ENCODE measurements at regions not wholly inside any gene's neighbourhood (a gene's known extent, or its start where the extent isn't known, plus 50 kb on each side); places are given as distances from the start of the nearest gene placed in this dataset.

DNA sequence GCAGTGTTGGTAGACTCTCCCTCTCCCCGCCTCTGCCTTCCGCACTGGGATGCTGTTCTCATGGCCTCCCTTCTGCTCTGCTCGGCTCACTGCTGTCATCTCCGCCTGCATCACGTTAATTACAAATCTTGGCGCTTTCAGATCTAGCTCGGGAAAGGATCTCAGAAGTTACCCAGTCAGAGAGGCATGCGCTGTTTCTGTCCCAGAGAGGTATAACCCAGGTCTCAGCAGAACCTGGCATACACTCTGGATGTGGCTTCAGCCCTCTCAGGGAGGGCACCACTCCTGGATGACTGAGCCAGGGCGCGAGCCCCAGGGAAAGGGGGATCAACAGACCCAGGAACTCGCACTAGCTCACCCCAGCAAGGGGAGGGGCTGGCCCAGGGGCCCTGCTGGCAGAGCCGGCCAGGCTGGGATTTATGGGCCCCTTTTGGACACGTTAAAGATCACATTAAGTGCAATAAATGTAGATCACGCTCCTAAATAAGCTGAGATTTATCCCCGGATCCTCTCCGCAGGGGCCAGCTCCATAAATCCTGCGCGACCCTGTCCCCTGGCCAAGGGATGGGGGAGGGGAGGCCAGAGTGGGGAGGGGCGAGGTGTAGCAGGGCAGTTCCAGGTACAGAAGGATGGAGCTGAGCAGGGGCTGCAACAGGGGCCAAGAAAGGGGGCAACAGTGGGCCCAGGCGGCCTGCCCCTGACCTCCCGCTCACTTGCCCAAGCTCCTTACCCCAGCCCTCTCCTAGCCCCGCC lies 101.3 kb upstream of the ZBTB40 start:
- DNase-seq (ENCODE audit: low spot score): no peak

DNA sequence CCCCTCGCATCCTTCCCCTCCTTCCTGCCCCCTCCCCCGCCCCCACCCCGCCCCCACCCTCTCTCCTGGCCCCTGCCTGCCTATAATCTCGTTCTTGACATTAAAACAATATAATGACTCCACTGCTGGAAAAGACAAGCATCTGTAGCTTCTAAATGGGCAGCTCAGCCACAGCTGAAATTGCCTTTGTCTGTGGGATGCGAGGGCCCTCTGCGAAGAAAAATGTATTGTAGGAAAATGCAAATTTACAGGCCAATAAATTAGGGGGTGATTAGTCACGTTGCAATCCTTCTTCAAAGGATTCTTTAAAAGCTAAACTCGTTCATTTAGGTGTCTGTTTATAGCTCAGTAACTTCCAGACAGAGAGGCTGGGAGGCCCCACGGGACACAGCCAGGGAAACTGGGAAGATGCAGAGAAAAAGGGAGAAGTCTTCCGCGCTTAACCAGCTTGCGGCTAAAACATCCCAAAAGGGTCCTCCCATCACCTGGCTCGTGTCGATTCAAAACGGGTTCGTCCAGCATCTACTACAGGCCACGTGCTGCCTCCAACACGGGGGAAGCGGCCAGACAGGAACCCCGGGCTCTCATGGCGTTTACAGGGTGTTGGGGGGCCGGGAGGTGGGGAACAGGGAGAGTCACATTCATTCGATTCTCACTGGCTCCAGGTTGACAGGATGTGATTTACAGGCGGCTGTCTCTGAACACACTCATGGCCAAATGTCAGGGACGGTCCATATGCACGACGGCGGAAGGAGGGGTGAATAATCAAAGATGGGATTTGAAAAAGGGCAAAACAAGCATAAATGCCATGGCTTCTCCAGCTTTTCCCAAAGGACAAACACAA lies 100.5 kb upstream of the ZBTB40 start:
- no peak for DNase-seq (ENCODE audit: low spot score)

DNA sequence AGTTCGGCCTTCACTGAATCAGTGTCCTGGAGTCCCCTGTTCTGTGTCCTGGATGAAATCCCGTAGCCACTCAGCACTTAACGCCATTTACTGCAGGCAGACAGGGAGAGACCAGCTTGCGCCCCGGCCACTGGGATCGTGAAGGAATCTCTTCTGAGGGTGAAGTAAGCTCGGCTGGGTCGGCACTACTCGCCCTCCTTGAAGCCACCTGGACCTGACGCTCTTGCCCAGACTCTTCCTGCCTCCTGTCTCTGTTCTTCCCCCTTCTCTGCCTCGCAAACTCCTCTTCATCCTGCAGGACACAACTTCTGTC lies 99.9 kb upstream of the ZBTB40 start:
- no peak for DNase-seq (ENCODE audit: low spot score)

DNA sequence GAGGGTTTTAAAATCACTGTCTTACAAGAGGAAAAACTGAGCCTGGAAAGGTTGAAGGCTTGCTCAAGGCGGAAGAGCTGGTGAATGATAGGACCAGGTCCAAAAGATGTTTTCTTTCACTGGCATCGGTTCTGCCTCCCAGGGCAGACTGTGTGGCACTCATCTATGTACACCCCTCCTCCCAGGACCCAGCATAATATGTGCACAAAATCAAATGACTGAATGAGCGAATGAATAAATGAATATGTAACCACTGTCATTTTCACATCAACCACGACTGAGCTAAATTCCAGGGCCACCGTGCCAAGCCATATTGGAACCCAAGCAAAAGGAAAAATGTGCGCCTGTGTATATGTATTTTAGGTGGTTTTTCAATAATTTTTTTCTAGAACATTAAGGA lies 99.3 kb upstream of the ZBTB40 start:
- DNase-seq (ENCODE audit: low spot score): no peak

DNA sequence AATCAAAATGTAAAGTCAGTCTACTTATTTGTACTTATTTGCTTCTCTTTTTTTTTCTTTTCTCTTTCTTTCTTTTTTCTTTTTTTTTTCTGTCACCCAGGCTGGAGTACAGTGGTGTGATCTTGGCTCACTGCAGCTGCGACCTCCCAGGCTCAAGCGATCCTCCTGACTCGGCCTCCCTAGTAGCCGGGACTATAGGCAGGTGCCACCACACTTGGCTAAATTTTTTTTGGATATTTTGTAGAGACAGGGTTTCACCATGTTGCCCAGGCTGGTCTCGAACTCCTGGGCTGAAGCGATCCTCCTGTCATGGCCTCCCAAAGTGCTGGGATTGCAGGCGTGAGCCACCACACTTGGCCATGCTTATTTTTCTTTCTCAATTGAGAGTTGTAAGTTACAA lies 98.8 kb upstream of the ZBTB40 start:
- no peak for DNase-seq (ENCODE audit: low spot score)

DNA sequence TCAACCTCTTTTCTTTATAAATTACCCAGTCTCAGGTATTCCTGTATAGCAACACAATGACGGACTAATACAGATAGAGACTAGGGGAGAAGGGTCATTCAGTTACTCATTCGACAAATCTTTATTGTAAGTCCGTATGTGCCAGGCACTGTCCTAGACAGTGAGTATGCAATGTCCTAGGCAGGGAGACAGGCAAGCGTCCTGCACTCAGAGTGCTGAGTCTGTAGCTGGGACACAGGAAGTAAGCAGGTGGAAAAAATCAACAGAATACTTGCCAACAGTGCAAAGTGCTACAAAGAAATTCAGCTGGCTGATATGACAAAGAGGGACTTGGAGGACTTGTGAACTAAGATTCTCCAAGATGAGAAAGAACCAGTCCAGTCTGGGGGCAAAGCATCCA lies 92.2 kb upstream of the ZBTB40 start:
- DNase-seq (ENCODE audit: low spot score): no peak

DNA sequence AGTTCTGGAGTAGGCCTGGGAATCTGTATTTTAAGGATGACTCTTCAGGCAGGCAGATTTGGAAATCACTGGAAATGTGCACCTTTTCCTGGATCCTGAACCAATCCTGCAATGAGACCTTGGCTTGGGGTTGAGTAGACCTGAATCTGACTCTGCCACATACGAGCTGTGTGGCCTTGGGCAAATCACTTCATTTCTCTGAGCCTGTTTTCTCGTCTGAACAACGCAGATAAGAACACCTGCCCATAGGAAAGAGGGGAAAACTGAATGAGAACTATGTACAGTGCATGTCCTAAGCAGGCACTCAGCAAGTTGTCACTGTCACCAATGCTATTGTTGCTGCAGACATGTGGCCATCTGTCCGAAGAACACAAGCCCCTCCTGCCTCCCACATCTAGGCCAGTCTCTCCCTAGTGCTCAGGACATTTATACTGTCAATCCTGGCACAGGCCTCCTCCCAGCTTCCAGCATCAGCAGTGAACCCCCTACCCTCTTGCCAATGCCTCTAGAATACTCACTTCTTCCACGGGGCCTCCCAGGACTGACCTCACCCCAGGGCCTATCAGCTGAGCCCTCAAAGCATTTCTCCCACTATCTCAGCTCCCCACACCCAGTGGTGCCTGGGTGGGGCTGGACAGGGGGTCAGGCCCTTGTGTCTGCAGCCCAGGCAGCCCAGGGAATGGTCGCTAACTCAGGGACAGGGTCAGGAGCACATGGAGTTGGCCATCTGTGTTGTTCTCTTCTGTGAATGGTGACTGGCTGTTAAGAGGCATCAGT lies 88.8 kb upstream of the ZBTB40 start:
- DNase-seq (ENCODE audit: low spot score): no peak

DNA sequence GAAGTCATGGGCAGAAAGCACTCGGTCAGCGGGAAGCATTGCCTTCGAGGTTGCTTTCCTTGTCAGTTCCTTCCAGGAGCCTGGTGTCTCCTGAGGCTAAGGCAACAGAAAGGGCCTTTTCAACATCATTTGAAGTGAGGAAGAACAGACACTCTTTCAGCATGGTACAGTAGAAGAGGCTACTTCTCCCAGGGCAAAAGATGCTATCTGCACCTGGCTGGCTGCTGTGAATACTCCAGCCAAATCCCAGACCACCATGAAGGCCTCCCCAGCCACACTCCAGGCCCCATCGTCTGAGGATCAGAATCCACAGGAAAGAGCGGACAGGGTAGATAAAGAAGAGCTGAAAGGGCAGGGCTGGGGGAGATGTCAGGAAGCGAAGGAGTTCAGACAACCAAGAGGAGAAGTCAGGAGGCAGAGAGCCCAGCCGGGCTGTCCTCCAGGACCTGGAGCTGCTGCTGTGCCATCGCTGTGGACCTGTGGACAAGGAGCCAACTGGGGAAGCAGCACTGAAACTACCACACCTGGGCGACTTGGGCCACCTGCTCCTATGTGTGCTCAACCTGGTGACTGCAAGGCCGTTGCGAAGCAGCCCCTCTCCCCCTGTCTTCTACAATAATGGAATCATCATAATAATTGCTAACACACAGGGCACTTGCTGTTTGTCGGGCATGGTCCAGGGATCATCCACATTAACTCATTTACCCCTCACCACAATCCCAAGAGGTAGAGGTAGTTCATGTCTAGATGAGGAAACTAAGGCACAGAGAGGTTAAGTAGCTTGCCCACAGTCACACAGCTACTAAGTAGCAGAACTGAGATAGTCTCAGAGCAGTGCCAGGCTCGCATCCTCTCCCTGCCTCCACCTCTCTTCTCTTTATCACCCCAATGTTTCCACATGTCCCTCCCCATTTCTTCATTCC lies 88.0 kb upstream of the ZBTB40 start:
- DNase-seq (ENCODE audit: low spot score): no peak

DNA sequence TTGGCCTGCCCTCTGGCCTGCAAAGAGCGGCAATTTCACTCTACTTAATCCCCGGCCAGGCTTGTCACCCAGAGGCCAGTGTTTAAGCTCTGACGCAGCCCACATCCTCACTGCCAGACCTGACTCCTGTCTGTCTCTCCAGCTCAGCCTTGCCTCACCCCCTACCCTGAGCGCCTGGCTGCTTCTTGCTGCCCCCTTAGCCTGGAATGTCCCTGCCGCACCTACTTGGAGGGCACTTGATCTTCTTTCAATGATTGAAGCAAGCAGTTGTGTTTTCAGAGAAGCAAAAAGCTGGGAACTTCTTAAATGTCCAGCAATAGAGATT lies 87.4 kb upstream of the ZBTB40 start:
- no peak for DNase-seq (ENCODE audit: low spot score)

DNA sequence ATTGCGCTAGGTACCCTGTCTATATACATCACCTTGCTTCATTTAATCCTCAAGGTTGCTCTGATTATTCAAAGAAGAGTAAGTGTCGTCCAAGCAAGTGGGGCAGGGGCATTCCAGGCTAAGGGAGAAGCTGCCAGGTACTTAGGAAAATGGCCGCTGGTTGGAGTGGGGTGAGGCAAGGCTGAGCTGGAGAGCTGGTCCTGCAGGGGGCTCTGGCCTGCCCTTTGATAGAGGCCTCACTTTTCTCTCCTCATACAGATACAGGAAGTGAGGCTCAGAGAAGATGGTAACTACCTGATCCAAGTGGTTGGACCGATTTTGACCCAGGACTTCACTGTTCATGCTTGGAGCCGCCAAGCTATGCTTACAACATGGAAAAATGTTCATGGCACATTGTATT lies 86.9 kb upstream of the ZBTB40 start:
- DNase-seq (ENCODE audit: low spot score): no peak

DNA sequence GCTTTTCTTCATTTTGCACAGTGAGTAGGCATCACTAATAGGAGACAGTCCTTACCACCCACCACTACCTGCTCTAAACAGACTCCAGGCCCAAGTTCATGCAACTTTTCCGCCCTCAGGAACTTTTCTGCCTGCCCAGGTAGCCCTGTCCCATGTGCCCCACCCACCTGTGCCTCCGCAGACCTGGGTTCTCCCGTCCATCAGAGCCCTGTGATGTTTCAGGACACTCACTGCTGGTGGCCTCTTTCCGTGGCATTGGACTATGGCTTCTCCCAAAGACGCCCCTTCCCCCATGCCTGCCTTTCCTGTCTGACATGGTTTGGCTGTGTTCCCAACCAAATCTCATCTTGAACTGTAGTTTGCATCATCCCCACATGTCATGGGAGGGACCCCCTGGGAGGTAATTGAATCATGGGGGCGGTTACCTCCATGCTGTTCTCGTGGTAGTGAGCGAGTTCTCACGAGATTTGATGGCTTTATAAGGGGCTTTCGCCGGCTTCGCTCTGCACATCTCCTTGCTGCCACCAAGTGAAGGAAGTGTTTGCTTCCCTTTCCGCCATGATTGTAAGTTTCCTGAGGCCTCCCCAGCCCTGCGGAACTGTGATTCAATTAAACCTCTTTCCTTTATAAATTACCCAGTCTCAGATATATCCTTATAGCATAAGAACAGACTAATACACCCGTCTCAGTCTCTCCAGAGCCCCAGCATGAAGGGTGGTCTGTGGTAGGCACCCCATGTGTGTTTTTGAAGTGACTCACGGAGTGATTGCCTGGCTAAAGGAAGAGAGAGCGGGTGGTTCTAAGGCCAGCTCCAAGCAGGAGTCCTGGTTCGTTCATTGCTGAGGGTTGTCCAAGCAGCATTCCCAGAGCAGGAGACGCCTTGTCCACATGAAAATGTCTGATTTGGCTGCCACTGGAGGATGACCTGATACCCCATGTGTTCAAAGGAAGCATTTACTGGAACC lies 86.0 kb upstream of the ZBTB40 start:
- no peak for DNase-seq (ENCODE audit: low spot score)

DNA sequence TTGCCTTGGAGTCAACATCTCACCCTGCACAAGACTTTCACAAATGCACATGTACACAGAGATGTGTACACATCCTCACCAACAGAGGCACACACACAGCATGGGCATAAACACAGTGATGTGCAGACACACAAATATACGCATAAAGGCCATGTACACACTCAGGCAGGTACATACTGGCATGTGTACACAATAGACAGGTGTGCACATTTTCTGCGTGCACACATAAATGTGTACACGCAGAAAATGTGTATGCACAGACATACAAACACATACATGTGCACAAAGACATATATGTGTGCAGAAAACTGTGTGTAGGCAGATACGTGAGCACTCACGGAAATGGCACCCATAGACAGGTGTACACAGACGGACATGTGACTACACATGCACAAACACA lies 85.3 kb upstream of the ZBTB40 start:
- DNase-seq (ENCODE audit: low spot score): no peak

DNA sequence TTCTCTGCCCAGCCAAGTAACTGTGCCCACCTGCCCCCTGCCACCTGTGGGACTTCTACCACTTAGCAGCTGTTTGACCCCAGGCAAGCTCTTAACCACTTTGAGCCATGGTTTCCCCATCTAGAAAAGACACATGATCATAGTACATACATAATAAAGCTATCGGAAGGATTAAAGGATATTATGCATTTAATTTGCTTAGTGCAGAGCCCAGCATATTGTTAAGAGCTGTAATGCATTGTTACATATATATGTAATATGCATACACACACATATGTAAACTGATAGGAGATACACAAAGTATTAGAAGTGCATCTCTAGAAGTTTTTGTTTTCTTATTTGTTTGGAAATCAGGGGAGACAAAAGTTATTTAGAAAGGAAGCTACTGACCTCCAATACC lies 83.5 kb upstream of the ZBTB40 start:
- DNase-seq (ENCODE audit: low spot score): no peak

DNA sequence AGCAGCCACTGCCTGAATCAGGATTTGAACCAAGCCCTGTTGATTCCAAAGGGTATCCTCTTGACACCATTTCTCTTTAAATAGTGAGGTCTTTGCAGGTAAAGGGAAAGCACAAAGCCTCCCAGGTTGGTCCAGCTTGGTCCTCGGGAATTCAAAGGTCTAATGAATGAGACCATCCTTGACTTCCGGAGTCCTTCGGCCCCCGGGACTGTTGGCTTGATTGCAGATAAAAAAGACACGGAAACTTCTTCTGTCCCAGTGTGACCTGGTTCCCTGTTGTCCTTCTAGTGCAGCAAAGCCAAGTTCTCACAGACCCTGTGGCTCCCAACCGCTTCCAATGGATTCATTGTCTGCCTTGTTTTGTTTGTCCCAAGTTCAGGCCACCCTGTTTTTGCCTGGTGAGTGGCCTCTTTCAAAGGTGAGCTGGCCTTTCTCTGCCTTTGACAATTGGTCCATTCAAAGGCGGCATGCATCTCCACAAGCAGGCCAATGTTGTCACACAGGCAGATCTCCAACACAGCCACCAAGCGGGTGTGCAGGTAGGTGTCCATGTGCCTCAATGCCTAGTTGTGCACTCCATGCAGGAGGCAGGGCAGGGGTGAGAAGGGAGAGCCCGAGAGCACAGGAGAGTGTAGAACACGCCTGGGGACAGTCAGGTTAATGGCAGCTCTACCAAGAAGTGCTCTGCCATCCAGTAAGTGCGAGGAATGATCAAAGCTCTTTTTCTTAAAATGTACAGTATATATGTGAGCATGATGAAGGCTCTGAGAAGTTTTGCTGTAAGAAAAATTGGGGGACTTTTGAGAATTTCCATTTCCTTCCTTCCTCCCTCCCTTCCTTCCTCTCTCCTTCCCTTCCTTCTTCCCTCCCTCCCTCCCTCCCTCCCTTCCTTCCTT lies 82.1 kb upstream of the ZBTB40 start:
- DNase-seq (ENCODE audit: low spot score): no peak

DNA sequence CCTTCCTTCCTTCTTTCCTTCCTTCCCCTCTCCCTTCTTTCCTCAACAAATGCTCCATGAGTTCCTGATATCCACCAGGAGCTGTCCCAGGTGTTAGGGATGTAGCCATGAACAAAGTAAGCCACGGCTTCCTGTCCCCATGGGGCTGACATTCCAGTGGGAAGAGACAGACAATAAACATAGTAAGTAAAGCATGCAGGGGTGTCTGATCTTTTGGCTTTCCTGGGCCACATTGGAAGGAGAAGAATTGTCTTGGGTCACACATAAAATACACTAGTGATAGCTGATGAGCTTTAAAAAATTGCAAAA lies 81.5 kb upstream of the ZBTB40 start:
- DNase-seq (ENCODE audit: low spot score): no peak

DNA sequence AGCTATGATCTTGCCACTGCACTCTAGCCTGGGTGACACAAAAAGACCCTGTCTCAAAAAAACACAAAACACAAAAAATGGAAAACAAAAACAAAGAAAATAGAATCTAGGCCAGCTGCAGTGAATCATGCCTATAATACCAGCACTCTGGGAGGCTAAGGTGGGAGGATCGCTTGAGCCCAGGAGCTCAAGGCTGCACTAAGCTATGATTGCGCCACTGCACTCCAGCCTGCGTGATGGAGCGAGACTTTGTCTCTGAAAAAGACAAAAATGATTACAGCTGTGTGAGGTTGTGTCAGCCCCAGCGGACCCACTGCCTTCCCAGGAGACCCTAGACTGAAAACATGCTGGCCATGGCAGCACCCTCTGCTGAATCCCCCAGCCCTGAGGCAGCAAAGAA lies 80.2 kb upstream of the ZBTB40 start:
- no peak for DNase-seq (ENCODE audit: low spot score)

DNA sequence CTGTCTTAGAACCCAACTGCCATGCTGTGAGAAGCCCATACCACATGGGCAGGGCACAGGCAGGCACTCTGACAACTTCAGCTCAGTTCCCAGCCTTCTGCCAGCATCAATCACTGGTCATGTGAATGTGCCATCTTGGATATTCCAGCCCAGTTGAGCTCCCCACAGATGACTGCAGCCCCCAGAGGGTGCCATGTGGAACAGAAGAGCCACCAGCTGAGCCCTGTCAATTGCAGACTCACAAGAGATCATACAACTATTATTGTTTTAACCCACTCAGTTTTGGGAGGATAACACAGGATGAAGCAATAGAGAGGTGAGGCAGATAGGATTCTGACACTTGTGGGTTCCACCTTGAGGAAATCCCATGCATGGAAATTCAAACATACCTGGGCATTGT lies 78.4 kb upstream of the ZBTB40 start:
- no peak for DNase-seq (ENCODE audit: low spot score)

DNA sequence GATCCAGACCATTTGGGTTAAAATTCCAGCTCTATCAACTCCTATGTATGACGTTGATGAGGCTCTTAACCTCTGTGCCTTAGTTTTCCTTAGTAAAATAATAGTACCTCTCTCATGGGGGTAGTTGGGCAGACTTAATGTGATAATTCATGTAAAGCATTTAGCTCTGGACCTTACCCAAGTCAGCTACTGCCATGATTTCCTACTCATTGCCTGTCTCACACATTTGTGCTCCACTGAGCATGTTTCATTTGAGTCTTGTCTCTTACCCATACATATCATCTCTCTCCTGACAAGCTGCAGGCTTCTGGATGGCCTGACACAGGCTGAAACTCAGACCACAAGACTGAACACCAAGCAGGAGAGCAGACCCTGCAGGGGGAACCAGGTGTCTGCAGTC lies 77.7 kb upstream of the ZBTB40 start:
- no peak for DNase-seq (ENCODE audit: low spot score)

DNA sequence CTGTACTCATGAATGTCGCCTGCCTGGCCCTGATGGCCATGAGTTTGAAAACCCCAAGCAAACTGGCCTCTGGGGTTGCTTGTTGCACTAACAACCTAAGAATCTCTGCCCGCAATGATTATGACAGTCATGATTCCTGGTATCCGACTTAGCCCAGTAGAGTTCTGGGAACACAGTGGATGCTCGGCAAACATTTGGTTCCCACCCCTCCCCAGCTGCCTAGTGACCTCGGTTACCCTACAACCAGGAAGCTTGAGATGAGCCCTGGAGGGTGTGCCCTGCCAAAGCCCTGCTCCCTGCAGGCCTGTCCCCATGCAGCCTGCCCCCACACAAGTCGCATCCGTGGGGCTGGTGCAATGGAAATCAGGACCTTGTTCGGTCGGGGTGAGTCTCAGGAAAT lies 76.0 kb upstream of the ZBTB40 start:
- no peak for DNase-seq (ENCODE audit: low spot score)

DNA sequence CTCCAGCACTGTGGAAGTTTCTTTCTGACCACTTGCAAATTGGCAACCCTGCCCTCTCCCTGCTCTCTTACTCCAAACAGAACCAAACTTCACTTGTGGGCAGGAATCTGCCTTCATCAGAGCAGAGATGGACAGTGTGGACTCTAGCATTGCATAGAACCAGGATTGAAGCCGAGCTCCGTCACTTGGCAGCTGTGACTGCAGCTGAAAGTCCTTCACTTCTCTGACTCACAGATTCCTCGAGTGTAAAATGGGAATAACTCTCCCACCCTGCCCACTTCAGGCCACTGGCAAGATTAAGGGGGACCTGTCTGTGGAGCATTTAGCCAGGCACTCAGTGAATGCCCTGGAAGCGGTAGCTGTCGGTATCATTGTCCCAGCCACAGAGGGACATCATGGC lies 75.7 kb upstream of the ZBTB40 start:
- DNase-seq (ENCODE audit: low spot score): no peak
